ENCODE measurements at regions not wholly inside any gene's neighbourhood (a gene's known extent, or its start where the extent isn't known, plus 50 kb on each side); places are given as distances from the start of the nearest gene placed in this dataset.

DNA sequence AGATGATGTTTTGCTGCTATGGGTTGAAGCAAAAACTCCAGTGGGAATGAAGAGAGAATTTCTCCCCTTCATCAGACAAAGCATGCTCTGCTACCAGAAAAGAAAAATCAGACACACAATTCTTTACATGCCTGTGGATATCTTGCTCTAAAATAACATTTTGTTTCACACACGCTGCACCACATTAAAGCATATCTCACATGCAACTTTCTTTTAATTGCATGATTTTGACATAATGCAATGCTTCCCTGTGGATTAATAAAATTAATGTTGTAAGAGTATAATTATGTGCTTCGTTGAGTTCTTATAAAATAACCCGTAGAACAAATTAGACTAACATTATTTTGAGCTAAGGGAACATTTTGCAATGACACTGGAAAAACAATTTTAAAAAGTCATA, 2230.7 kb downstream of the PCDH7 start:
- no peak overlapping the region for H3K4me2 ChIP-seq (ENCODE audit: low read length)
- no TSS peak for BruUV-seq (replicated peaks)
- TF ChIP-seq EZH2phosphoT487 (IDR thresholded peaks at IDR 0.05; ENCODE audit: borderline replicate concordance, low read length) (no peak), EZH2 (IDR thresholded peaks at IDR 0.05; ENCODE audit: low read length, unreplicated experiment) (no peak)
- TF ChIP-seq, protein P1, sequence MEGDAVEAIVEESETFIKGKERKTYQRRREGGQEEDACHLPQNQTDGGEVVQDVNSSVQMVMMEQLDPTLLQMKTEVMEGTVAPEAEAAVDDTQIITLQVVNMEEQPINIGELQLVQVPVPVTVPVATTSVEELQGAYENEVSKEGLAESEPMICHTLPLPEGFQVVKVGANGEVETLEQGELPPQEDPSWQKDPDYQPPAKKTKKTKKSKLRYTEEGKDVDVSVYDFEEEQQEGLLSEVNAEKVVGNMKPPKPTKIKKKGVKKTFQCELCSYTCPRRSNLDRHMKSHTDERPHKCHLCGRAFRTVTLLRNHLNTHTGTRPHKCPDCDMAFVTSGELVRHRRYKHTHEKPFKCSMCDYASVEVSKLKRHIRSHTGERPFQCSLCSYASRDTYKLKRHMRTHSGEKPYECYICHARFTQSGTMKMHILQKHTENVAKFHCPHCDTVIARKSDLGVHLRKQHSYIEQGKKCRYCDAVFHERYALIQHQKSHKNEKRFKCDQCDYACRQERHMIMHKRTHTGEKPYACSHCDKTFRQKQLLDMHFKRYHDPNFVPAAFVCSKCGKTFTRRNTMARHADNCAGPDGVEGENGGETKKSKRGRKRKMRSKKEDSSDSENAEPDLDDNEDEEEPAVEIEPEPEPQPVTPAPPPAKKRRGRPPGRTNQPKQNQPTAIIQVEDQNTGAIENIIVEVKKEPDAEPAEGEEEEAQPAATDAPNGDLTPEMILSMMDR (conservative IDR thresholded peaks at IDR 0.05; ENCODE audit: low read depth, low read length), result no peak
- intact Hi-C loops (cut with micrococcal nuclease), result no loop called here
- H3K9me3 ChIP-seq (ENCODE audit: low read length), result no peaks in the 10 kb centered on the region
- no peak overlapping the region for H3K4me3 ChIP-seq (ENCODE audit: low read length)
- ATAC-seq, result no peak
- no peaks in the 10 kb centered on the region for H4K20me1 ChIP-seq (ENCODE audit: low read length)
- no peaks in the 10 kb centered on the region for H3K79me2 ChIP-seq (ENCODE audit: low read length)
- no peaks in the 10 kb centered on the region for H3K36me3 ChIP-seq (ENCODE audit: low read depth, low read length)
- CTCF ChIA-PET, result no interaction called here
- no peaks in the 10 kb centered on the region for H3K4me1 ChIP-seq (ENCODE audit: insufficient read depth, low read length)
- H2AFZ ChIP-seq (ENCODE audit: low read length), result no peak overlapping the region
- no peak overlapping the region for H3K27ac ChIP-seq (ENCODE audit: low read length)
- POLR2A ChIA-PET (ENCODE audit: unreplicated experiment), result no interaction called here
- no peaks in the 10 kb centered on the region for H3F3A ChIP-seq (ENCODE audit: low read length, unreplicated experiment)
- no peaks in the 10 kb centered on the region for H3K27me3 ChIP-seq (ENCODE audit: low read length)
- H3K9me2 ChIP-seq (replicated peaks; ENCODE audit: low read length), result no peaks in the 10 kb centered on the region
- no peak for DNase-seq
- no peak overlapping the region for H3K9ac ChIP-seq (ENCODE audit: low read length)

GRCh38 chr4:32958586-32958985, 2238.4 kb downstream of the PCDH7 start:
- H3K27ac ChIP-seq (ENCODE audit: low read length), result no peak overlapping the region
- H3K36me3 ChIP-seq (ENCODE audit: low read depth, low read length), result no peaks in the 10 kb centered on the region
- H3K9ac ChIP-seq (ENCODE audit: low read length), result no peak overlapping the region
- H4K20me1 ChIP-seq (ENCODE audit: low read length), result no peaks in the 10 kb centered on the region
- no peaks in the 10 kb centered on the region for H3K4me1 ChIP-seq (ENCODE audit: insufficient read depth, low read length)
- H3K4me3 ChIP-seq (ENCODE audit: low read length), result no peak overlapping the region
- CTCF ChIA-PET, result no interaction called here
- H3K79me2 ChIP-seq (ENCODE audit: low read length), result no peaks in the 10 kb centered on the region
- intact Hi-C loops (cut with micrococcal nuclease), result no loop called here
- H3K9me3 ChIP-seq (ENCODE audit: low read length), result no peaks in the 10 kb centered on the region
- H3F3A ChIP-seq (ENCODE audit: low read length, unreplicated experiment), result no peaks in the 10 kb centered on the region
- no TSS peak for BruUV-seq (replicated peaks)
- H3K9me2 ChIP-seq (replicated peaks; ENCODE audit: low read length), result no peaks in the 10 kb centered on the region
- H2AFZ ChIP-seq (ENCODE audit: low read length), result no peak overlapping the region
- H3K27me3 ChIP-seq (ENCODE audit: low read length), result no peaks in the 10 kb centered on the region
- ATAC-seq (no peak), DNase-seq (no peak)
- TF ChIP-seq EZH2 (IDR thresholded peaks at IDR 0.05; ENCODE audit: low read length, unreplicated experiment) (no peak), EZH2phosphoT487 (IDR thresholded peaks at IDR 0.05; ENCODE audit: borderline replicate concordance, low read length) (no peak)
- TF ChIP-seq, protein P1 (conservative IDR thresholded peaks at IDR 0.05; ENCODE audit: low read depth, low read length), result no peak
- H3K4me2 ChIP-seq (ENCODE audit: low read length), result no peak overlapping the region
- POLR2A ChIA-PET (ENCODE audit: unreplicated experiment), result no interaction called here

- CTCF ChIA-PET, result no interaction called here
- no peak overlapping the region for H2AFZ ChIP-seq (ENCODE audit: low read length)
- H3K27ac ChIP-seq (ENCODE audit: low read length), result no peak overlapping the region
- no peaks in the 10 kb centered on the region for H3K4me1 ChIP-seq (ENCODE audit: insufficient read depth, low read length)
- H3F3A ChIP-seq (ENCODE audit: low read length, unreplicated experiment), result no peaks in the 10 kb centered on the region
- TF ChIP-seq EZH2phosphoT487 (IDR thresholded peaks at IDR 0.05; ENCODE audit: borderline replicate concordance, low read length) (no peak), EZH2 (IDR thresholded peaks at IDR 0.05; ENCODE audit: low read length, unreplicated experiment) (no peak)
- TF ChIP-seq, protein P1 (conservative IDR thresholded peaks at IDR 0.05; ENCODE audit: low read depth, low read length), result no peak
- H3K27me3 ChIP-seq (ENCODE audit: low read length), result no peaks in the 10 kb centered on the region
- no peak overlapping the region for H3K4me3 ChIP-seq (ENCODE audit: low read length)
- intact Hi-C loops (cut with micrococcal nuclease), result no loop called here
- DNase-seq (no peak), ATAC-seq (no peak)
- no TSS peak for BruUV-seq (replicated peaks)
- no peak overlapping the region for H3K4me2 ChIP-seq (ENCODE audit: low read length)
- H3K9me3 ChIP-seq (ENCODE audit: low read length), result no peaks in the 10 kb centered on the region
- POLR2A ChIA-PET (ENCODE audit: unreplicated experiment), result no interaction called here
- H3K79me2 ChIP-seq (ENCODE audit: low read length), result no peaks in the 10 kb centered on the region
- no peaks in the 10 kb centered on the region for H3K36me3 ChIP-seq (ENCODE audit: low read depth, low read length)
- no peaks in the 10 kb centered on the region for H3K9me2 ChIP-seq (replicated peaks; ENCODE audit: low read length)
- H3K9ac ChIP-seq (ENCODE audit: low read length), result no peak overlapping the region
- no peaks in the 10 kb centered on the region for H4K20me1 ChIP-seq (ENCODE audit: low read length)
Measured at GRCh38 chr4:32962100-32962499, 2241.9 kb downstream of the PCDH7 start.
